ENCODE measurements at regions not wholly inside any gene's neighbourhood (a gene's known extent, or its start where the extent isn't known, plus 50 kb on each side); places are given as distances from the start of the nearest gene placed in this dataset.

GRCh38 chr5:155732587-155733376 is 594.2 kb upstream of the SGCD start:
- TF ChIP-seq EZH2phosphoT487 (IDR thresholded peaks at IDR 0.05; ENCODE audit: low read length) = no peak
- TF ChIP-seq CTCF (IDR thresholded peaks at IDR 0.05; ENCODE audit: low read length) = no peak
- TF ChIP-seq EZH2 (optimal IDR thresholded peaks at IDR 0.05; ENCODE audit: low read depth, low read length) = no peak

All from MM.1S (cell line).